Testis (tissue), 2 donors: ENCODE measurements at regions not wholly inside any gene's neighbourhood (a gene's known extent, or its start where the extent isn't known, plus 50 kb on each side); places are given as distances from the start of the nearest gene placed in this dataset.
"Not testable (repeated sequence)": the region's sequence is repeated elsewhere in the genome, so short reads cannot be mapped to it uniquely, and the experiment has no call there.

Experiments used
- DNase-seq: peaks from one replicate; pipeline ENCODE4 v3.0.0-alpha.2; 2019
- H3K27ac ChIP-seq, 2 donors: fragments of 200-600 bp; sonication (generic); one replicate each; pipeline ENCODE4 v1.5.1; 2019
- H3K27me3 ChIP-seq: fragments of 200-600 bp; sonication (generic); one replicate; pipeline ENCODE4 v1.5.1; 2019
- H3K36me3 ChIP-seq: fragments of 200-600 bp; sonication (generic); one replicate; pipeline ENCODE4 v1.5.1; 2017; ENCODE audit warnings: low read depth; ENCODE audit errors: missing control alignments
- H3K4me1 ChIP-seq: fragments of 200-600 bp; sonication (generic); one replicate; pipeline ENCODE4 v1.5.1; 2019
- H3K4me3 ChIP-seq, 2 donors: fragments of 200-600 bp; sonication (generic); one replicate each; pipeline ENCODE4 v1.5.1; 2017 to 2019
- H3K9me3 ChIP-seq: fragments of 200-600 bp; sonication (generic); one replicate; pipeline ENCODE4 v1.5.1; 2017
- CTCF ChIP-seq, 3 experiments: fragments of 450-650 bp in 2 of 3; fragments of 200-600 bp in 1 of 3; sonication (generic) in 1 of 3; IDR thresholded peaks; one replicate each; pipeline ENCODE4 v1.5.1; 2016 to 2019; ENCODE audit warnings: antibody characterized with exemption in 3 of 3, mild to moderate bottlenecking in 2 of 3, moderate library complexity in 1 of 3
- POLR2A ChIP-seq: fragments of 450-650 bp; IDR thresholded peaks from one replicate; pipeline ENCODE4 v1.6.1; 2017; ENCODE audit warnings: antibody characterized with exemption, mild to moderate bottlenecking, moderate library complexity
- WGBS, 2 donors: methylation state at CpG; one replicate each; pipeline ENCODE4 v1.1.5; 2018; 5-methylcytosine and 5-hydroxymethylcytosine counted together
- intact Hi-C: fragments of 100-400 bp; cut with DNase I; formaldehyde crosslinking; loops from one replicate; pipeline ENCODE4 v1.15.1; 2023; ENCODE audit warnings: low total_unique reads

- Histone ChIP-seq H3K27me3 (no peaks in the 10 kb centered on the region), H3K27ac (no peak overlapping the region)
- intact Hi-C loops: no loop called here
Observed at GRCh38 chr6:166253778-166254204, 54.4 kb downstream of the PRR18 start.

GRCh38 chr6:166253281-166253681, 54.9 kb downstream of the PRR18 start:
- H3K36me3 ChIP-seq: no peaks in the 10 kb centered on the region
- no peak overlapping the region for H3K27ac ChIP-seq
- no peaks in the 10 kb centered on the region for H3K27me3 ChIP-seq
- DNase-seq: no peak
- H3K4me3 ChIP-seq: peak overlapping the region; percentile 43 to 63
- no peaks in the 10 kb centered on the region for H3K9me3 ChIP-seq
- 2 to 4% methylated on average over 30 to 38 of the region's 38 CpGs for WGBS, 2 donors
- intact Hi-C loops: no loop called here
- no peak for TF ChIP-seq POLR2A
- no peak for TF ChIP-seq CTCF (IDR thresholded peaks at IDR 0.05)
- no peaks in the 10 kb centered on the region for H3K4me1 ChIP-seq

More at GRCh38 chr6:166253778-166254204, 54.4 kb downstream of the PRR18 start:
- no peaks in the 10 kb centered on the region for H3K36me3 ChIP-seq
- DNase-seq: no peak
- H3K4me1 ChIP-seq: no peaks in the 10 kb centered on the region
- 3 to 4% methylated on average over 25 of the region's 26 CpGs for WGBS, 2 donors
- peak overlapping the region; percentile 43 to 63 for H3K4me3 ChIP-seq
- no peaks in the 10 kb centered on the region for H3K9me3 ChIP-seq
- TF ChIP-seq POLR2A (no peak), CTCF (IDR thresholded peaks at IDR 0.05) (no peak)

GRCh38 chr6:166252601-166253000, 55.6 kb downstream of the PRR18 start:
- 53 to 70% methylated on average over 9 to 27 of the region's 27 CpGs for WGBS, 2 donors
- Histone ChIP-seq H3K9me3 (no peaks in the 10 kb centered on the region), H3K27me3 (no peaks in the 10 kb centered on the region), H3K4me1 (no peaks in the 10 kb centered on the region), H3K27ac (no peak overlapping the region), H3K4me3 (peak overlapping the region; percentile 43 to 63), H3K36me3 (no peaks in the 10 kb centered on the region)
- DNase-seq: no peak
- intact Hi-C loops: no loop called here
- TF ChIP-seq POLR2A: no peak
- no peak for TF ChIP-seq CTCF (IDR thresholded peaks at IDR 0.05)

DNA sequence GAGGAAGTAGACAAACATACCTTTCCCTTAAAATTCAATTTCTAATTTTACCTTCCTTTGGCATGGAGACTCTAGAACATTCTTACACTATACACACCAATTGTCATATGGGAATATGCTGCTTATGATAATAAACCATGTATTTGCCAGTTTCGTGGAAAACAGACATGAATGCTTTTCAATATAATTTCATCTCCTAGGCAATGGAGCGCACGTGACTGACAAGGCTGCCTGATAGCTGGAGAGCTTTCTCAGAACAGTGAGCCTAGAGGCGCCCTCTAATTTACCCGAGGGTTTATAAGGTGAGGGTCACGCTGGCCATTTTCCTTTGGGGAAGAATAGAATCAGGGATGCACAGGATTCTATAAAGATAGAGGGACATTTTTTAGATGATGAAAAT, 56.5 kb downstream of the PRR18 start:
- intact Hi-C loops: no loop called here
- TF ChIP-seq POLR2A: no peak
- no peak for TF ChIP-seq CTCF (IDR thresholded peaks at IDR 0.05)
- Histone ChIP-seq H3K4me3 (no peak overlapping the region), H3K4me1 (no peaks in the 10 kb centered on the region), H3K36me3 (no peaks in the 10 kb centered on the region), H3K27ac (no peak overlapping the region), H3K9me3 (no peaks in the 10 kb centered on the region), H3K27me3 (no peaks in the 10 kb centered on the region)
- WGBS, 2 donors: 44 to 56% methylated on average over 6 of the region's 6 CpGs
- no peak for DNase-seq

DNA sequence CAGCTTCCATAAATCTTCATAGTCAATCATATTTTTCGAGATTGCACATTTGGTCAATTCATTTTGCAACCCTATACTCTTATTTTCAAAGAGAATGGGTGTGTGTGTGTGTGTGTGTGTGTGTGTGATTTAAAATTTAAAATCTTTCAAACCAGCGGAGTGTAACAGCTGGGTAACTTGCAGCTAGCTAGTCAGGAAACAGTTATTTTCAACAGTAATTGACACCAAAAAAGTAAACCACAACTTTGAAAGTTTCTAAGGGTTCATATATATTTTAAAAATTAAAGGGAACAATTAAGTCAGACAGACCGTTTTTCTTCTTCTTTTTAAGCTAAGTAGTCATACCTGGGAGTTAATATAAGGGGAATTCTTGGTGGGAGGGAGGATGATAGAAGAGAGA, 57.0 kb downstream of the PRR18 start:
- no peaks in the 10 kb centered on the region for H3K27me3 ChIP-seq
- WGBS, 2 donors: 57 to 67% methylated on average over 3 of the region's 3 CpGs
- H3K36me3 ChIP-seq: no peaks in the 10 kb centered on the region
- H3K9me3 ChIP-seq: no peaks in the 10 kb centered on the region
- DNase-seq: no peak
- H3K4me1 ChIP-seq: no peaks in the 10 kb centered on the region
- H3K4me3 ChIP-seq: no peak overlapping the region
- H3K27ac ChIP-seq: no peak overlapping the region
- intact Hi-C loops: no loop called here
- no peak for TF ChIP-seq POLR2A

DNA sequence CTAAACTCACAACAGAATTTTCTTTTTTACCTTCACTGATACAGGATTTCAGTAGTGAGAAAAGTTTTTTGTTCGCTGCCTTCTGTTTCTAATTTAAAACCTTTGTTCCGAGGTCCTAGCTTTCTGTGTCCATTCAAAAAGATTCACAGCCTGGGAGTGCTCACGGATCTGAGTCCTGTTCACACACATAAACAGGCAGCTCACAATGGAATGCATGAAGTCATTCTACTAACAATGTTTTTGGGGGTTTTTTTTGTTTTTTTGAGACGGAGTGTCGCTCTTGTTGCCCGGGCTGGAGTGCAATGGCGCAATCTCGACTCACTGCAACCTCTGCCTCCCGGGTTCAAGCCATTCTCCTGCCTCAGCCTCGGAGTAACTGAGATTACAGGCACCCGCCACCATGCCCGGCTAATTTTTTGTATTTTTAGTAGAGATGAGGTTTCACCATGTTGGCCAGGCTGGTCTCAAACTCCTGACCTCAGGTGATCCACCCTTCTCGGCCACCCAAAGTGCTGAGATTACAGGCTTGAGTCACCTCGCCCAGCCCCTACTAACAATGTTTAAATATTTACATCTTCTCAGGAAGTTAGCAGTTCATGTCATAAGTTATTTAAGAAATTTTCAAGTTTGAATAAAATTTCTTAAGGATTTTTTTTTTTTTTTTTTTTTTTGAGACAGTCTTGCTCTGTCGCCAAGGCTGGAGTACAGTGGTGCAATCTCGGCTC, 59.0 kb downstream of the PRR18 start:
- WGBS, 2 donors: 69 to 86% methylated on average over 15 to 16 of the region's 16 CpGs
- H3K27ac ChIP-seq, DNase-seq, H3K36me3 ChIP-seq, H3K27me3 ChIP-seq, H3K4me3 ChIP-seq, H3K9me3 ChIP-seq, intact Hi-C loops, H3K4me1 ChIP-seq: not testable (repeated sequence)
